SK-N-DZ (cell line): ENCODE measurements at regions not wholly inside any gene's neighbourhood (a gene's known extent, or its start where the extent isn't known, plus 50 kb on each side); places are given as distances from the start of the nearest gene placed in this dataset.
"Not testable (repeated sequence)": the region's sequence is repeated elsewhere in the genome, so short reads cannot be mapped to it uniquely, and the experiment has no call there.

ENCODE experiments used
- DNase-seq: peaks from one replicate; pipeline ENCODE4 v3.0.0-alpha.2; 2015; ENCODE audit warnings: low spot score

GRCh38 chr3:139238281-139239030 lies 105.4 kb upstream of the MRPS22 start:
- no peak for DNase-seq

- DNase-seq = no peak
Measured at GRCh38 chr3:139239550-139239949, 104.3 kb upstream of the MRPS22 start.

- DNase-seq = no peak
Measured at GRCh38 chr3:139241783-139242182, 102.0 kb upstream of the MRPS22 start.

DNA sequence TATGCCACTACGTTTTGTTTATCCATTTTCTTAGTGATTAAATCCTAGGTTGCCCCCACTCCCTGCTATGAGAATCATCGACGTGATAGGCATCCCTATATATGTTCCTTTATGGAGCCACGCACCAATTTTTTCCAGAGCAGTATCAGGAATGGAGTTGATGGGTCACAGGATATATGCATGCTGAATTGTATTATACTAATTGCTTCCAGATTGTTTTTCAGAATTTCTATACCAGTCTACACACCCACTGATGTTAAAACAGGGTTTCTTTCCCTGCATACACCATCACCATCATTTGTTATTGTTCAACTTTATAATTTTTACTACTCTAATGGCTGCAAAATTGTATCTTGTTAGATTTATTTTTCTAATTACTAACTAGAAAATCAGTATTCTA lies 100.1 kb upstream of the MRPS22 start:
- no peak for DNase-seq

DNA sequence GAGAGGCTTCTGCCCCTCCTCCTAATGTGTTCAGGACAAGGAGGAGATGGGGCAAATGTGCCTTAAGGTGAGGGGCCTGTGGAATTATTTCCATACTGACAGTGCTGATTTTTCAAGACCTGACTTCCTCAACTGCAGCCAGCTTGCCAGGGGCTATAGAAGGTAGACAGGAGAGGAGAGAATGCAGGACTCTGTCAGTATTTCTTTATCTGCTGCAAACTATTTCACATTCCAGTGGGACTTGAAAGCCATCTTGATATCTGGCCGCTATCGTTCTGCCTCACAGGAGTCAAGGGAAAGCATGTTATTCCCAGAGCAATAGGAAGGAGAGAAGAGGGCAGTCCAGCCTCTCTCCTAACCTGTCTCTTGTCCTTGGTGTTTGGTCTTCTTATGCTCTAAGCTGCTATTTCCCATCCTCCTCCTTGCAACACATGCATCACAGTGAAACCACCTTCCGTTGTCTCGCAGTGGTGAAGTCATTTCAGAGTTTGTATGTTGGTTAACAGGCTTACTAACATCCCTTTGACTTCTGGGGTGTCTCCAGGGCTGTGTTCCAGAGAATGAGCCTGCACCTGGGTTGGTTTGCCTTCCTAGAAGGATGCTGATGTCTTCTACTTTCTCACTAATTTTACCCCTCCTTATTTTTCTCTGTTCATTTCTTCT lies 95.1 kb upstream of the MRPS22 start:
- DNase-seq = no peak

GRCh38 chr3:139251529-139251928 lies 92.3 kb upstream of the MRPS22 start:
- no peak for DNase-seq

DNA sequence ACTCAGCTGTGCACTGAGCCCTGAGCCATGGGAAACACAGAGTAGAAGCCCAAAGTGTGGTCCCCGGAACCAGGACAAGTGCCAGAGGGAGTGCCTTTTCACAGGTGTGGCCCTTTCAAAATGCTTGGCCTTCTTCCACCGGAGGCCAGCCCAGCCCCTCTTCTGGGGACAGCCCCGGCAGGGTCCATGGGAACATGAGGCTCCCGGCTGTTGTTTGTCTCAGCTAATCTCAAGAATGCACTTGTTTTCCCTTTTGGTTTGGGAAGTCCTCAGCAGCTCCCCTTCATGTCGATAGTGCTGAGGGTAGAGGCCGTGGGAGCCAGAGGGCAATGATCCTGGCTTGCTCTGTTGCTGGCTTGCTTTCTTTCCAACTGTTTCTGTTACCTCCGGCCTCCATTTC lies 91.1 kb upstream of the MRPS22 start:
- DNase-seq = no peak

DNA sequence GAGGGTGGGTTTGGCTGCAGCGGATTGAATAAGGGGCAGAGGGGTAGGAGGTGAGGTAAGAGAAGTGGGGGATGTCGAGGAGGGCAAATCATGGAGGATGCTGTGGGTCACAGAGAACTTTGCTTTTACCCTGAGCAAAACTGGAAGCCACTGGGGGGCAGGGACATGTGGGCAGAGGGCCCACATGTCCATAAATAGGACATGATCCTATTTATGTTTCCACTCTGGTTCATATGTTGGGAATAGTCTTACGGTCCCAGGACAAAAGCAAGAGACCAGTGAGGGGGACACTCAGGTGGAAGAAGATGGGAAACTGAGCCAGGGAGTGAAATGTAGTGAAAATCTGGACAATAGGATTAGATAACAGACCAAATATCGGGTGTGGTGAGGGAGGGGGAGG lies 85.5 kb upstream of the MRPS22 start:
- no peak for DNase-seq

GRCh38 chr3:139259398-139259797 lies 84.4 kb upstream of the MRPS22 start:
- DNase-seq = no peak

DNA sequence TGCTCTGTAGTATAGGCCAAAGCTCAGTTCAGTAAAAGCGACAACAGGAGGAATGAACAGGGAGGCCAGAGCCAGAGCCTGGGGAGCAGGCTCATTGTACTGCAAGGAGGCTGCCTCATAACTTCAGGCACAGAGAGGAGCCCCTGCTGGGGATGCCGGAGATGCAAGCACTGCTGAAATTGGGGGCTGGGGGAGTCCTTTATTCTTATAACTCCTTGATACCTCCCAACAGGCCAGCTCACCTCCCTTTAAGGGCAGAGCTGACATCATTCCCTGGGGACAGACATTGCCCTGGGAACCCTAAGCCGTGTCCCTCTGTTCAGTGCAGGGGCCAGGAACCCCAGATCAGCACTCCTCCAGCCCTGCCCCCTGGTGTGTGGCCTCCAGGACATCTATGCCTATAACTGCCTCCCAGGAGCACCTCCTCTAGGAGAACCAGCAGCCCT lies 83.8 kb upstream of the MRPS22 start:
- no peak for DNase-seq

DNA sequence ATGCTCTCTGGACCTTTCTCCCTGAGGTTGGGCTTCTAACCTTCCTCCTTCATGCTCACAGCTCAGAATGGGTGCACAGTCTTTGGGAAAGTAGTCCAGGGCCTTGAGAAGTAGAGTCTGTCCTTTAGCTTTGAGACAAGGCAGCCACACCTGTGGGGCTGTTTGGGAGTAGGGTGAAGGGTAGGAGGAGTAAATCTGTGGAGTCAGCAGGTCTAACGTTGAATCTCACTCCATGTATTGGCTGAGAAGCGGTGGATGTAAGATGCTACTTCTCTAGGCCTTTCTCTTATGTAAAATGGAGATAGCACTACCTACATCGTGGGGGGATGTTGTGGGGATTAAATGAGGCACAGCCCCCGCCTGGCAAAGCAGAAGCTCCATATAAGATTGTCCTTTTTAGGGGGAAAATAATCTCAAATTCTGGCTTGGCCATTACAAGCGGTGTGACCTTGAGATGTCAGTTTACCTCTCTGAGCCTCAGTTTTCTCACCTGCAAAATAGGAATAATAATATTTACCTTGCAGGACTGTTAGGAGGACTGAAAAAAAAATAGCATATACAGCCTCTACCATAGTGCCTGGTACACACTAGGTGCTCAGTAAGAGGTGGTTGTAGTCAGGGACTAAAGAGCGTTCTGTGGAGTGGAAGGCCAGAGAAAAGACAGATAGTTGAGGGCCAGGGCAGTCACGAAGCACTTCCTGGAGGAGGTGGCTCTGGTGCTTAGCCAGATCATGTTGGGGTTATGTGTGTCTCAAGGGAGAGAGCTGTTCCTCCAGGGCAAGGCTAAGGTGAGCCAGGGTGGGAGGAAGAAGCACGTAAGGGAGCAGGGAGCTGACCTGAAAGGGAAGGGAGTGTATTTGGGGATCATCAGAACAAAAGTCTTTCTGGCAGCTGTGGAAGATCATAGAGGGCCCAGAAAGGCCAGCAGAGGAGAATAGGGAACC lies 82.8 kb upstream of the MRPS22 start:
- no peak for DNase-seq

DNA sequence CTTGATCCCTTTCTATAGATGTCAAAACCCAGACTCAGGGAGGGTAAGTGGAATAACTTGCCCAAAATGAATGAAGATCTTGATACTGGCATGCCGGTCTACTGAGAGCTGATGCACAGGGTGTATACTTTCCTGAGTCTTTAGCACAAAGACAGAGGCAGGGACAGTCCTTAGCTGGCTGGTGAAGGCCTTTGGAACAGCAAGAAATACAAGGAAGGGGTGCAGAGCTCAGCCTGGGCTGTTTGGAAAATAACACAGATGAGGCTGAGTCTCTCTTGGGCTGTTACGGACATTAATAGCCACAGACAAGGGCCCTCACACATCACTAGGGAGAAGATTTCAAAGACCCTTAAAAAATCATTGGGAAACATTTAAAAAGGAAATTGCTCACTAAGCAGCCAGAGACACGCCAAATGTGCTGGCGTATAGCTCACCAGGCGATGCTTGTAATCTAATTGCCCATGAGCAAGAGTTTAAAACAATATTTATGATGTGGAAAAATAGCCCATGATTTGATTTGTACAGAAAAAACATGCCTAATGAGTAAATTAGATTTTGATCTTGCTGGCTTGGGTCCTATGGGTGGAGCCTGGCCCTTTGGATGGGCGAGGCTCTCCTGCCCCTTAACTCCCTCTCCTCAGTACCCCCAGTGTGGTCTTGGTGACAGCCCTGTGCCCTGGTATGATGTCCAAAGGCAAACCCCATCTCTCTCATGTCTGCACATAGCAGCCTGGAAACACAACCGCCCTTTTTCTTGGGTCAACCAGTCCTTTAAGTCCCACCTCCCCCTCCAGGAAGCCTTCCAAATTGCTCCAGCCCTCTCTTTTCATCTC lies 81.8 kb upstream of the MRPS22 start:
- peak; percentile 66 for DNase-seq

- DNase-seq = no peak
Measured at GRCh38 chr3:139263798-139264197, 80.0 kb upstream of the MRPS22 start.

GRCh38 chr3:139264375-139264774 lies 79.4 kb upstream of the MRPS22 start:
- DNase-seq = no peak

DNA sequence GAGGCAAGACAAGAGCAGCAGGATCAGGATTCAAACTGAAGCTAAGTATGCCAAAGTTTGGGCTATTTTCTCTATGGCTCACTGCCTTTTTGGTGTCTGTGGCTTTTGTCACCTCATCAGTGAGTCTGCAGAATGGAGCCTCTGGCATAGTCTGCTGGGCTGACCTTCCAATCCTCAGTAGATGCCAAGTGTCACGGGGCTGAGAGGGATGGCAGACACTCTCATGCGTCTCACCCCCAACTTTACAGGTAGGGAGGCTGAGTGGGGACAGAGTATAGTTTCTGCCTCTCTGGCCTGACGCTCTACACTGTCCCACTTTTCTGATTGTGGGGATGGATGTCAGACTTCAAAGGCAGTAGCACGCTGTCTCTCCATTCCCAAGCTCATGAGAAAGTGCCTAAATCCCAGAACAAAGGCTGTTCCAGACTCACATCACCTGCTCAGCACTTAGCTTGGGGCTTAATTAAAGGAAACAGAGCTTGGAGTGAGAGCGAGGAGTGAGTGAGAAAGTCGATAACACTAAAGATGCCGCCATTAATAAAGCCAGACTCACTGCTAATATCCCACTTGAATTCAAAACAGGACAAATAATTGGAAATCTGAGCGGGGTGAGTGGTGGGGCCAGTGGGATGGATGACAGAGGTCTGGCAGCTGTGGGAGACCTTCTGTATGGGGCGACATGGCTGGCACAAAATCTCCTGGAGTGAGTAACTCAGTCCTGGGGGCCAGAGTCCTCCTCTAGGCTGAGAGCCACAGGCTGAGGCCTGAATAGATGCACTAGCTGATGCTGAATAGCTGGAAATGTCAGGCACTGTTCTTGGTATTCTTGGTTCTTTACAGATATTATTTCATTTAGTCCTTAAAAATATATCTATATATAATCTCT lies 78.4 kb upstream of the MRPS22 start:
- DNase-seq = no peak

GRCh38 chr3:139267300-139268246 lies 76.2 kb upstream of the MRPS22 start:
- no peak for DNase-seq

- DNase-seq = no peak
Measured at GRCh38 chr3:139269984-139270383, 73.8 kb upstream of the MRPS22 start.

- not testable (repeated sequence) for DNase-seq
Measured at GRCh38 chr3:139270652-139271051, 73.2 kb upstream of the MRPS22 start.

GRCh38 chr3:139280027-139280671 lies 63.7 kb upstream of the MRPS22 start:
- no peak for DNase-seq
